SK-N-SH (cell line): ENCODE measurements at regions not wholly inside any gene's neighbourhood (a gene's known extent, or its start where the extent isn't known, plus 50 kb on each side); places are given as distances from the start of the nearest gene placed in this dataset.

ENCODE experiments used
- CTCF ChIA-PET: fragments of 300-600, 350-600 bp; formaldehyde crosslinking; extraction: SDS; loops from one replicate; lab custom pipeline; 2021; lab: Yijun Ruan, JAX
- POLR2A ChIA-PET: fragments of 350-600 bp; sonication (Branson Sonifier 250); formaldehyde crosslinking; extraction: SDS; loops from one replicate; lab custom pipeline; 2020; ENCODE audit warnings: antibody characterized with exemption, inconsistent platforms; lab: Yijun Ruan, JAX
- DNase-seq: peaks from one replicate; pipeline ENCODE4 v3.0.0; 2012
- H2AFZ ChIP-seq: fragments of 200-600 bp; sonication (generic); 2 replicates; pipeline ENCODE4 v1.8.1; 2016; ENCODE audit warnings: antibody characterized with exemption, mild to moderate bottlenecking, low read depth
- H3F3A ChIP-seq: fragments of 200-600 bp; sonication (generic); replicated peaks from 2 replicates; pipeline ENCODE3; 2016; ENCODE audit warnings: antibody characterized with exemption, mild to moderate bottlenecking; ENCODE audit not compliant: insufficient read depth
- H3K27ac ChIP-seq, 2 experiments: fragments of 200-500 bp in 1 of 2; fragments of 200-600 bp in 1 of 2; sonication (Bioruptor generic) in 1 of 2; sonication (generic), shearing (Covaris generic) in 1 of 2; 2 replicates each; pipeline versions ENCODE4 v1.5.1 to v1.6.1; 2014 to 2016; ENCODE audit warnings: low read depth in 2 of 2, inconsistent platforms in 1 of 2, low read length in 1 of 2, mild to moderate bottlenecking in 1 of 2, mixed read lengths in 1 of 2
- H3K27me3 ChIP-seq: fragments of 200-600 bp; sonication (generic), shearing (Covaris generic); 2 replicates; pipeline ENCODE4 v1.6.1; 2016; ENCODE audit warnings: mixed run types; ENCODE audit not compliant: insufficient read depth
- H3K36me3 ChIP-seq, 2 experiments: fragments of 200-500 bp in 1 of 2; fragments of 200-600 bp in 1 of 2; sonication (Bioruptor generic) in 1 of 2; sonication (generic) in 1 of 2; replicated peaks in 1 of 2; 2 replicates each; pipeline versions ENCODE3 to v1.5.1; 2014 to 2016; ENCODE audit warnings: low read length in 1 of 2, mild to moderate bottlenecking in 1 of 2; ENCODE audit not compliant: insufficient read depth in 2 of 2, control insufficient read depth in 1 of 2
- H3K4me1 ChIP-seq, 2 experiments: fragments of 200-500 bp in 1 of 2; fragments of 200-600 bp in 1 of 2; sonication (Bioruptor generic) in 1 of 2; sonication (generic), shearing (Covaris generic) in 1 of 2; 2 replicates each; pipeline versions ENCODE4 v1.5.1 to v1.6.1; 2014 to 2016; ENCODE audit warnings: low read depth in 1 of 2, low read length in 1 of 2, mixed run types in 1 of 2; ENCODE audit not compliant: insufficient read depth in 2 of 2, control insufficient read depth in 1 of 2
- H3K4me2 ChIP-seq: fragments of 200-600 bp; sonication (generic), shearing (Covaris generic); 2 replicates; pipeline ENCODE4 v1.6.1; 2017; ENCODE audit warnings: mixed run types
- H3K4me3 ChIP-seq, 2 experiments: fragments of 200-500 bp in 1 of 2; fragments of 200-600 bp in 1 of 2; sonication (Bioruptor generic) in 1 of 2; sonication (generic), shearing (Covaris generic) in 1 of 2; 2 replicates each; pipeline versions ENCODE4 v1.5.1 to v1.8.1; 2014 to 2016; ENCODE audit warnings: low read depth in 2 of 2, inconsistent platforms in 1 of 2, low read length in 1 of 2, mild to moderate bottlenecking in 1 of 2, mixed read lengths in 1 of 2, moderate library complexity in 1 of 2
- H3K79me2 ChIP-seq: fragments of 200-600 bp; sonication (generic); 2 replicates; pipeline ENCODE4 v1.8.1; 2017; ENCODE audit warnings: mild to moderate bottlenecking; ENCODE audit not compliant: insufficient read depth
- H3K9ac ChIP-seq: fragments of 200-600 bp; sonication (generic); 2 replicates; pipeline ENCODE4 v1.6.1; 2017; ENCODE audit warnings: mixed run types
- H3K9me2 ChIP-seq: fragments of 200-600 bp; sonication (generic); 2 replicates; pipeline ENCODE4 v1.6.1; 2017; ENCODE audit warnings: mixed run types
- H3K9me3 ChIP-seq: fragments of 200-600 bp; sonication (generic); 2 replicates; pipeline ENCODE4 v1.6.1; 2017; ENCODE audit warnings: mixed run types, mild to moderate bottlenecking, moderate library complexity
- H4K20me1 ChIP-seq: fragments of 200-600 bp; sonication (generic); 2 replicates; pipeline ENCODE4 v1.6.1; 2017; ENCODE audit warnings: mild to moderate bottlenecking, mixed run types; ENCODE audit not compliant: insufficient read depth
- EZH2phosphoT487 ChIP-seq: fragments of 200-600 bp; sonication (generic); IDR thresholded peaks from 2 replicates; pipeline ENCODE4 v1.6.1; 2017; ENCODE audit warnings: low read depth, mixed run types, mild to moderate bottlenecking, antibody characterized with exemption, moderate library complexity, borderline replicate concordance
- JUND ChIP-seq: IDR thresholded peaks from 2 replicates; pipeline ENCODE4 v1.4.0; 2012
- MEF2A ChIP-seq: IDR thresholded peaks from 2 replicates; pipeline ENCODE4 v1.4.0; 2012; ENCODE audit warnings: low read depth, borderline replicate concordance
- MXI1 ChIP-seq: IDR thresholded peaks from 2 replicates; pipeline ENCODE4 v1.6.1; 2012; ENCODE audit warnings: mild to moderate bottlenecking, low read depth, low read length, improper control_type of control experiment
- RAD21 ChIP-seq: IDR thresholded peaks from 2 replicates; pipeline ENCODE4 v1.6.1; 2012; ENCODE audit warnings: mild to moderate bottlenecking, low read length
- RCOR1 ChIP-seq: fragments of 150-350 bp; IDR thresholded peaks from 2 replicates; pipeline ENCODE4 v1.6.1; 2017; ENCODE audit warnings: antibody characterized with exemption, low read length
- SIN3A ChIP-seq: IDR thresholded peaks from 2 replicates; pipeline ENCODE4 v1.6.1; 2012; ENCODE audit warnings: low read depth, mild to moderate bottlenecking, low read length, moderate library complexity, borderline replicate concordance
- SMC3 ChIP-seq: IDR thresholded peaks from 2 replicates; pipeline ENCODE4 v1.6.1; 2012; ENCODE audit warnings: low read depth, low read length, improper control_type of control experiment
- TAF1 ChIP-seq: IDR thresholded peaks from 2 replicates; pipeline ENCODE4 v1.6.1; 2012; ENCODE audit warnings: low read depth, mild to moderate bottlenecking, low read length, moderate library complexity, borderline replicate concordance
- YY1 ChIP-seq: IDR thresholded peaks from 2 replicates; pipeline ENCODE4 v1.4.0; 2012; ENCODE audit warnings: low read depth, mild to moderate bottlenecking
- WGBS: methylation state at CpG from one replicate; pipeline ENCODE4 v1.1.6; 2017; ENCODE audit warnings: low lambda C conversion rate; 5-methylcytosine and 5-hydroxymethylcytosine counted together
- TF ChIP-seq, protein P1 (sequence below): fragments of 150-350 bp; IDR thresholded peaks from 2 replicates; pipeline ENCODE4 v1.6.1; 2016; ENCODE audit warnings: mild to moderate bottlenecking, low read depth, low read length
- TF ChIP-seq, protein P2 (sequence below): IDR thresholded peaks from 2 replicates; pipeline ENCODE4 v1.4.0; 2012; ENCODE audit warnings: low read depth, borderline replicate concordance
- TF ChIP-seq, protein P3 (sequence below): fragments of 150-350 bp; IDR thresholded peaks from 2 replicates; pipeline ENCODE4 v1.6.1; 2017; ENCODE audit warnings: antibody characterized with exemption, low read length, low read depth, borderline replicate concordance

DNA sequence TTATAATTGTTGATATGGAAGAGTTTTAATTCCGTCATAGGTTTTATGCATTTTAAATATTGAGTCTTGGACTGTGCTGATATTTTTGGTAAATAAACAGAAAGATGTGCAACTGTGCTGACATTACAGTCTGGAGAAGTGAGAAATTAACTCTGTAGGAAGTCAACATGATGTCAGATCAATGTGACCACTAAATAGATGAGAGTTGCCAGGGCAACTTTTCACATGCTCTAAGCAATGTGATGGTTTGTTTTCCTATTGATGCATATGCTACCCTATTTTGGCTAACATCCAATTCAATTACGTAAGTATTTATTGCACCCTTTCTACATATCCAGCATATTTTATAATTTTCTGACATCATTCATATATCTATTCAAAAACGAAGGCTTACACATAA lies 1109.3 kb downstream of the TSN start:
- Histone ChIP-seq H4K20me1 (no peaks in the 10 kb centered on the region), H3F3A (no peaks in the 10 kb centered on the region), H3K27me3 (no peaks in the 10 kb centered on the region), H3K9me3 (no peaks in the 10 kb centered on the region), H2AFZ (no peak overlapping the region), H3K4me1 (no peaks in the 10 kb centered on the region), H3K4me2 (no peak overlapping the region), H3K36me3 (no peaks in the 10 kb centered on the region), H3K79me2 (no peaks in the 10 kb centered on the region), H3K27ac (no peak overlapping the region), H3K9me2 (no peaks in the 10 kb centered on the region), H3K4me3 (no peak overlapping the region), H3K9ac (no peak overlapping the region)
- POLR2A ChIA-PET: no interaction called here
- no peak for DNase-seq
- no peak for TF ChIP-seq TAF1
- TF ChIP-seq, protein P1, sequence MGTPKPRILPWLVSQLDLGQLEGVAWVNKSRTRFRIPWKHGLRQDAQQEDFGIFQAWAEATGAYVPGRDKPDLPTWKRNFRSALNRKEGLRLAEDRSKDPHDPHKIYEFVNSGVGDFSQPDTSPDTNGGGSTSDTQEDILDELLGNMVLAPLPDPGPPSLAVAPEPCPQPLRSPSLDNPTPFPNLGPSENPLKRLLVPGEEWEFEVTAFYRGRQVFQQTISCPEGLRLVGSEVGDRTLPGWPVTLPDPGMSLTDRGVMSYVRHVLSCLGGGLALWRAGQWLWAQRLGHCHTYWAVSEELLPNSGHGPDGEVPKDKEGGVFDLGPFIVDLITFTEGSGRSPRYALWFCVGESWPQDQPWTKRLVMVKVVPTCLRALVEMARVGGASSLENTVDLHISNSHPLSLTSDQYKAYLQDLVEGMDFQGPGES: no peak
- TF ChIP-seq RCOR1: no peak
- TF ChIP-seq EZH2phosphoT487: no peak
- TF ChIP-seq, protein P2, sequence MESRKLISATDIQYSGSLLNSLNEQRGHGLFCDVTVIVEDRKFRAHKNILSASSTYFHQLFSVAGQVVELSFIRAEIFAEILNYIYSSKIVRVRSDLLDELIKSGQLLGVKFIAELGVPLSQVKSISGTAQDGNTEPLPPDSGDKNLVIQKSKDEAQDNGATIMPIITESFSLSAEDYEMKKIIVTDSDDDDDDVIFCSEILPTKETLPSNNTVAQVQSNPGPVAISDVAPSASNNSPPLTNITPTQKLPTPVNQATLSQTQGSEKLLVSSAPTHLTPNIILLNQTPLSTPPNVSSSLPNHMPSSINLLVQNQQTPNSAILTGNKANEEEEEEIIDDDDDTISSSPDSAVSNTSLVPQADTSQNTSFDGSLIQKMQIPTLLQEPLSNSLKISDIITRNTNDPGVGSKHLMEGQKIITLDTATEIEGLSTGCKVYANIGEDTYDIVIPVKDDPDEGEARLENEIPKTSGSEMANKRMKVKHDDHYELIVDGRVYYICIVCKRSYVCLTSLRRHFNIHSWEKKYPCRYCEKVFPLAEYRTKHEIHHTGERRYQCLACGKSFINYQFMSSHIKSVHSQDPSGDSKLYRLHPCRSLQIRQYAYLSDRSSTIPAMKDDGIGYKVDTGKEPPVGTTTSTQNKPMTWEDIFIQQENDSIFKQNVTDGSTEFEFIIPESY: no peak
- TF ChIP-seq, protein P3, sequence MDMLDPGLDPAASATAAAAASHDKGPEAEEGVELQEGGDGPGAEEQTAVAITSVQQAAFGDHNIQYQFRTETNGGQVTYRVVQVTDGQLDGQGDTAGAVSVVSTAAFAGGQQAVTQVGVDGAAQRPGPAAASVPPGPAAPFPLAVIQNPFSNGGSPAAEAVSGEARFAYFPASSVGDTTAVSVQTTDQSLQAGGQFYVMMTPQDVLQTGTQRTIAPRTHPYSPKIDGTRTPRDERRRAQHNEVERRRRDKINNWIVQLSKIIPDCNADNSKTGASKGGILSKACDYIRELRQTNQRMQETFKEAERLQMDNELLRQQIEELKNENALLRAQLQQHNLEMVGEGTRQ: no peak
- no peak for TF ChIP-seq RAD21
- TF ChIP-seq SMC3: no peak
- no peak for TF ChIP-seq MEF2A
- CTCF ChIA-PET: no interaction called here
- WGBS: 33% methylated on average over 3 of the region's 3 CpGs

DNA sequence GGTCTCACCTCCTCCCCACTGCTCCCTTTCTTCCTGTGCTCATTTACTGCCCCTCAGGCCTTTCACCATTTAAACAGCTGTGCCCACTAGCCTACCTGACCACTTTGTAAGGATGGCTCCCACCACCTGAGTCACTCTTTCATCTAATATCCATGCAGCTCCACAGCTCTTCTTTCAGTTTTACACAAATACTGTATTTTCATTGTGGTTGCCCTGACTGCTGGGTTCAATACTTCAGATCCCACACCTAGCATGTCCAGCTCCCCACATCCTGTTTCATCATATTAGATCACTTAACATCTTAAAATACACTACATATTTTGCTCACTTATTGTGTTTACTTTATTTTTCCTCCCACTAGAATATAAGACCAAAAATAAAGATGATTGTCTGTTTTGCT lies 1110.6 kb downstream of the TSN start:
- Histone ChIP-seq H3K27me3 (no peaks in the 10 kb centered on the region), H4K20me1 (no peaks in the 10 kb centered on the region), H2AFZ (no peak overlapping the region), H3K36me3 (no peaks in the 10 kb centered on the region)
- CTCF ChIA-PET: no interaction called here
- TF ChIP-seq JUND: no peak
- no peak for TF ChIP-seq RCOR1
- no peak for TF ChIP-seq YY1
- no peak for TF ChIP-seq SIN3A
- TF ChIP-seq MXI1: no peak
- TF ChIP-seq, all 33 proteins: peak for 0
- POLR2A ChIA-PET: no interaction called here
- Histone ChIP-seq H3F3A (no peaks in the 10 kb centered on the region), H3K9me2 (no peaks in the 10 kb centered on the region), H3K27ac (no peak overlapping the region), H3K4me1 (no peaks in the 10 kb centered on the region), H3K4me2 (no peak overlapping the region), H3K9ac (no peak overlapping the region), H3K9me3 (no peaks in the 10 kb centered on the region), H3K4me3 (no peak overlapping the region), H3K79me2 (no peaks in the 10 kb centered on the region)
- no peak for DNase-seq
